ENCODE measurements at regions not wholly inside any gene's neighbourhood (a gene's known extent, or its start where the extent isn't known, plus 50 kb on each side); places are given as distances from the start of the nearest gene placed in this dataset.
"Not testable (repeated sequence)": the region's sequence is repeated elsewhere in the genome, so short reads cannot be mapped to it uniquely, and the experiment has no call there.

DNA sequence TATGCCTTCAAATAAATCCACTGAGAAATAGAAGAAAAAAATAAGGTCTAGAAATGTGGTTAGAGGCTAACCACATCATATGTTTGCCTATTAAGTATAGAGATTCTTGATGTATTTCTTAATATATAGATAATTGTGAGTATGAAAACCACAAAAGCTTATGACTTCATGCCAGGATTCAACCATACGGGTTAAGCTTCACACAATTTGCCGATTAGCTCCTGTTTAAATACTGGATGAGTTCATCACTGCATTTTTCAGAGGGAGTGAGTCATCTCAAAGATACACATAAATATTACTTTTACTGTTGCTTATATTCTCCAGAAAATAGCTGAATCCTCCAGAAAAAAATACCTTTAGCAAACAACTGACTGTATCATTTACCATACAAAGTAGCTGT is 79.6 kb downstream of the RPL10L start:
- no peak for DNase-seq (ENCODE audit: extremely low read depth, low read depth)
- TF ChIP-seq, protein P1, sequence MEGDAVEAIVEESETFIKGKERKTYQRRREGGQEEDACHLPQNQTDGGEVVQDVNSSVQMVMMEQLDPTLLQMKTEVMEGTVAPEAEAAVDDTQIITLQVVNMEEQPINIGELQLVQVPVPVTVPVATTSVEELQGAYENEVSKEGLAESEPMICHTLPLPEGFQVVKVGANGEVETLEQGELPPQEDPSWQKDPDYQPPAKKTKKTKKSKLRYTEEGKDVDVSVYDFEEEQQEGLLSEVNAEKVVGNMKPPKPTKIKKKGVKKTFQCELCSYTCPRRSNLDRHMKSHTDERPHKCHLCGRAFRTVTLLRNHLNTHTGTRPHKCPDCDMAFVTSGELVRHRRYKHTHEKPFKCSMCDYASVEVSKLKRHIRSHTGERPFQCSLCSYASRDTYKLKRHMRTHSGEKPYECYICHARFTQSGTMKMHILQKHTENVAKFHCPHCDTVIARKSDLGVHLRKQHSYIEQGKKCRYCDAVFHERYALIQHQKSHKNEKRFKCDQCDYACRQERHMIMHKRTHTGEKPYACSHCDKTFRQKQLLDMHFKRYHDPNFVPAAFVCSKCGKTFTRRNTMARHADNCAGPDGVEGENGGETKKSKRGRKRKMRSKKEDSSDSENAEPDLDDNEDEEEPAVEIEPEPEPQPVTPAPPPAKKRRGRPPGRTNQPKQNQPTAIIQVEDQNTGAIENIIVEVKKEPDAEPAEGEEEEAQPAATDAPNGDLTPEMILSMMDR (IDR thresholded peaks at IDR 0.05; ENCODE audit: low read depth, low read length, missing control alignments): no peak
- no peak overlapping the region for H3K4me3 ChIP-seq (replicated peaks; ENCODE audit: low read depth, low read length)

DNA sequence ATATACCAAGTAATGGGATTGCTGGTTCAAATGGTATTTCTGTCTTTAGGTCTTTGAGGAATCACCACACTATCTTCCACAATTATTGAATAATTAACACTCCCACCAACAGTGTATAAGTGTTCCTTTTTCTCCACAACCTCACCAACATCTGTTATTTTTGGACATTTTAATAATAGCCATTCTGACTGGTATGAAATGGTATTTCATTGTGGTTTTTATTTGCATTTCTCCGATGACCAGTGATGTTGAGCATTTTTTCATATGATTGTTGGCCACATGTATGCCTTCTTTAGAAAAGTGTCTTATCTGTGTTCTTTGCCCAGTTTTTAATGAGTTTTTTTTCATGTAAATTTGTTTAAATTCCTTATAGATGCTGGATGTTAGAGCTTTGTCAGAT is 83.4 kb downstream of the RPL10L start:
- H3K4me3 ChIP-seq (replicated peaks; ENCODE audit: low read depth, low read length); DNase-seq (ENCODE audit: extremely low read depth, low read depth): not testable (repeated sequence)

DNA sequence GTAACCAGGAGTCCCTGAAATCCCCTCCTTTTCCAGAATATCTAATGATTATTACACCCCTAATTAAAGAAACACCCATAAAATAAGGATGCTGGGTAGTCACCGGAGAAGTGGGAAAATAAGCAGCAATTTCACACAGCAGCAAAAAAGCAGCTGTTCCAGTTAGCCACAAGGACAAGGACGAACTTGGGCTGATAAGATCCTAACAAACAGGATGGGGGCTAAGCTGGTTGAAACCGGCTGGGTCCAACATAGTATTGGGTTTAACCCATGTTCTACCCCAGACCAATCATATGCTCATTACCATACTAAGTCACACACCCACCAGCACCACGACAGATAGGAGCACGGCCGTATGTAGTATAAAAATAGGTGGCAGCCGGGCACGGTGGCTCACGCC is 100.7 kb downstream of the RPL10L start:
- no peak overlapping the region for H3K4me3 ChIP-seq (replicated peaks; ENCODE audit: low read depth, low read length)
- DNase-seq (ENCODE audit: extremely low read depth, low read depth): no peak
- TF ChIP-seq, protein P1 (IDR thresholded peaks at IDR 0.05; ENCODE audit: low read depth, low read length, missing control alignments): no peak

DNA sequence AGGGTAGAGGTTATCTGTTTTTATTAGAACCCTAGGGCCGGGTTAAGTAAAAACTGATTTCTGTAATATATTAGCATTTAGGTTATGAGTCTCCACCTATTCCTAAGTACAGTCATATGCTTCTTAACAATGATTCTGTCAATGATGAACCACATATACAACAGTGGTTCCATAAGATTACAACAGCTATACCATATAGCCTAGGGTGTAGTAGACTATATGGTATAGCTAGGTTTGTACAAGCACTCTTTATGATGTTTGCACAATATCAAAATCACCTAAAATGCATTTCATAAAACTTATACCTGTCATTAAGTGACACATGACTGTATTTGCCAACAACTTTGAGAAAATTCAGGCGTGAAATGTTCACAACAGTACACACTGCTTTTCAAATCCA is 110.6 kb downstream of the RPL10L start:
- TF ChIP-seq, protein P1 (IDR thresholded peaks at IDR 0.05; ENCODE audit: low read depth, low read length, missing control alignments): no peak
- H3K4me3 ChIP-seq (replicated peaks; ENCODE audit: low read depth, low read length): no peak overlapping the region
- DNase-seq (ENCODE audit: extremely low read depth, low read depth): no peak

DNA sequence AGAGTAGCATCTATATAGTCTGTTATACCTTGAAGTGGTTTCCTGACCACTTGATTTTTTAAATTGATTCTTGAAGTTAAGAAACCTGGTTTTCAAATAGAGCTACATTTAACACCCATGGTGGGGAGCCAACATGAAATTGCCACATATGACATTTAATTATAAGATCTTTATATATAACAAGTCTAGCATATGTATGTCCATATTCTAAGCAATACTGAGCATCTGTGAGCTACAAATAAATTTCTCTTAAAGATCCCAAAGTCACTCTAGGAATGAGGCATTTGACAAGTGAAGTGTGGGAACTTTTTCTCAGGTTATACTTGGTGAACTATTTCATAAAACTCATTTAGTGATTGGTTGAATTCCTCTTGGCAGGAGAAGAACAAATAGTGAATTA is 132.5 kb downstream of the RPL10L start:
- H3K4me3 ChIP-seq (replicated peaks; ENCODE audit: low read depth, low read length): no peak overlapping the region
- TF ChIP-seq, protein P1 (IDR thresholded peaks at IDR 0.05; ENCODE audit: low read depth, low read length, missing control alignments): no peak
- no peak for DNase-seq (ENCODE audit: extremely low read depth, low read depth)

DNA sequence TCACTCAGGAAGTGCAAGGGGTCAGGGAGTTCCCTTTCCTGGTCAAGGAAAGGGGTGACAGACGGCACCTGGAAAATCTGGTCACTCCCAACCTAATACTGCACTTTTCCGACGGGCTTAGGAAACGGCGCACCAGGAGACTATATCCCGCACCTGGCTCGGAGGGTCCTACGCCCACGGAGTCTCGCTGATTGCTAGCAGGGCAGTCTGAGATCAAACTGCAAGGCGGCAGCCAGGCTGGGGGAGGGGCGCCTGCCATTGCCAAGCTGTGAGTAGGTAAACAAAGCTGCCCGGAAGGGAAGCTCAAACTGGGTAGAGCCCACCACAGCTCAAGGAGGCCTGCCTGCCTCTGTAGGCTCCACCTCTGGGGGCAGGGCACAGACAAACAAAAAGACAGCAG is 142.8 kb downstream of the RPL10L start:
- H3K4me3 ChIP-seq (replicated peaks; ENCODE audit: low read depth, low read length); DNase-seq (ENCODE audit: extremely low read depth, low read depth): not testable (repeated sequence)

DNA sequence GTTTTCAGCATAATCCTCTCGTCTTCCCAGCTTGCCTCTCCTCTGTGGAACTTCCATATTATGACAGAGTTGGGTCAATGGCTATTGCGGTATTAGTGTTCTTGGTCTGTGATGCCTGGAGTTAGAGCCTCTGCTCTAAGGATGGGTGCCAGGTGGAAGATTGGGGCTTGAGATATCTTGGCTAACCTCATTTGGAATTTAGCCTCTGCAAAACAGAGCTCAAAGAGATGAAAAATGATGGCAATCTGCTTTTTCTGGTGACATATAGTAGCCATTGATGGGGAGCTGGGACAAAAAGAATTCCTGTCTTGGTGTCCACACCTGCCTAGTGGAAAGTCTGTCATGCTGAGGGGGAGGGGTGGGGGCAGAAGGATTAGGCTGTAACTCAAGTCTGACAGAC is 152.1 kb downstream of the RPL10L start:
- no peak overlapping the region for H3K4me3 ChIP-seq (replicated peaks; ENCODE audit: low read depth, low read length)
- DNase-seq (ENCODE audit: extremely low read depth, low read depth): no peak
- TF ChIP-seq, protein P1 (IDR thresholded peaks at IDR 0.05; ENCODE audit: low read depth, low read length, missing control alignments): no peak

DNA sequence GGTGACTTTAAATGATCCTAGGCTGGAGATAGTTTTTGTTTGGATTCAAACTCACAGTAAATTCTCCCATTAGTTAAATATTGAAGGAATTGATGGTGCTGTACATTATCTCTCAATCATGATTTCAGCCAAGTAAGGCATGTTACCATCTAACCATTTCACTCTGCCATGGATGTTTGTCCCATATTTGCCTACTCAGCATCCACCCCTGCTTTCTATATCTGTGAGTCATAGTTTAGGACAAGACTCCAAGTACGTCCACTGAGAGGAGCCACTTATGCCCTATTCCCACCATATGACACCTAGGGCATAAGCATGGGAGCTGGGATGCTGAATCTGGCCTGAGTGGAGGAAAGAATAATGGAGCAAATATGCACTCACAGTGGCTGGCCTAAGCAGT is 155.2 kb downstream of the RPL10L start:
- DNase-seq (ENCODE audit: extremely low read depth, low read depth): no peak
- H3K4me3 ChIP-seq (replicated peaks; ENCODE audit: low read depth, low read length): no peak overlapping the region
- TF ChIP-seq, protein P1 (IDR thresholded peaks at IDR 0.05; ENCODE audit: low read depth, low read length, missing control alignments): no peak
